SK-MEL-5 (cell line): ENCODE measurements at regions not wholly inside any gene's neighbourhood (a gene's known extent, or its start where the extent isn't known, plus 50 kb on each side); places are given as distances from the start of the nearest gene placed in this dataset.
"Not testable (repeated sequence)": the region's sequence is repeated elsewhere in the genome, so short reads cannot be mapped to it uniquely, and the experiment has no call there.

Experiments used
- DNase-seq: peaks from one replicate; pipeline ENCODE4 v3.0.0-alpha.2; 2016; ENCODE audit warnings: low read depth, low spot score
- in situ Hi-C: cut with HindIII; loops from 2 replicates; pipeline ENCODE4 v1.10.0; 2016; ENCODE audit warnings: low sequenced_read_pairs, high pct_unique_total_duplicates, low pct_unique_long_range_greater_than_20kb

DNA sequence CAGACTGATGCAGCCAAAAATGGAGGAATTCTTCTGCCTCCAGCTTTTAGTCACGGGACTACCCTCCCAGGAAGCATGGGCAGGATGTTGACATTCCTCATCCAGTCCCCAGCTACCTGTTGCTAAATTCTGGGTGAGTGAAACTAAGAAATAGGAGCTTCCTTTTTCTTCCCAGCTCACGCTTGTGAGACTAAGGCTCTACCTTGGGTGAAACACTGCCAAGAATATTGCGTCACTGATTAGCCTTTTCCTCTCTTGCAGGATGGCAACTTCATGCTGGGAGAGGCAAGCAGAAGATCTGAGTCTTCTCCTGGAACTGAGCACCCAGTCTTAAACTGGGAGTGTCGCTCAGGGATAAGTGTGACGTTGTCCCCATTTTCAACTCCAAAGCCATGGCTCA, 59.7 kb downstream of the RNU2-63P start:
- DNase-seq, in situ Hi-C loops: not testable (repeated sequence)

DNA sequence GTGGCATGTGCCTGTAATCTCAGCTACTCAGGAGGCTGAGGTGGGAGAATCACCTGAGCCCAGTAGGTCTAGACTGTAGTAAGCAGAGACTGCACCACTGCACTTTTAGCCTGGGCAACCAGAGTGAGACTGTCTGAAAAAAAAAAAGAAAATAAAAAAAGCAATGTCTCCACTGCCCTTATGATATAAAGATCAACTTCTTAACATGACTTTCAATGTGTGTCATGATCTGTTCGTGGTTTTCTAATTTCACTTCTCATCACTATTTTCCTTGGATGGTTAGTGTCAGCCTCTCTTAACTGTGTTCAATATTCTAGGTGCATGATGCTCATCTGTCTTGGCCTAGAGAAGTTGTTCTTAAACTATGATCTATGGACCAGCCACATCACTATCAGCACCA, 67.3 kb downstream of the RNU2-63P start:
- in situ Hi-C loops, DNase-seq: not testable (repeated sequence)

DNA sequence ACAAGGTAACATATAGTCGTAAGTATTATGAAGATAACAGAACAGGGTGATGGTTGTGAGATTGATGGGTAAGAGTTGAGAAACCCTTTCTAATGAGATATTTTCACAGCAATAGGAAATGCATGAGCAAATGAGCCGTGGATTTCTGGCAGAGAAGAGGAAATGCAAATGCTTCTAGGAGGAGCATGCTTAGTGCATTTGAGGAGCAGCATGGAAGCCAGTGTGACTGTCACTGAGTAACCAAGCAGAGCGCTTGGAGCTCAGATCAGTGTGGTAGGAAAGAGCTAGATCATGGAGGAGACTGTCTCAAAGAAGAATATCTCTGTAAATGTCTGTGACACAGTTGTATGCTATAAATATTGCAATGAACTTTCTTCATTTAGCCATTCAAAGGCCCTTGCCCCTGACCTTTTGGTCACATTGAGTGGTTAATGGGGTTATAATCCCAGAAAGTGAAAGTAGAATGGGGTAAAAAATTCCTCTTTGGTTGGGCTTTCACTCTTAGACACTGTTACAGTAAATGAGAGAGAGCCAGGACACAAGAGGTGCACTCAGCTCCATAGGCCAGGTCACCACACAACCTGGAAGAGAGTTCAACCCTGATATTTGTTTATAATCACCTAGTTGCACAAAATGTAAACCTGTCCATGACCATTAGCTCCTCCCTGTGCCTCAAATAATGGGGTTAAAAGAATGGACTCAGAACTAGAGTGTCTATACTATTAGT, 69.5 kb downstream of the RNU2-63P start:
- DNase-seq, in situ Hi-C loops: not testable (repeated sequence)

DNA sequence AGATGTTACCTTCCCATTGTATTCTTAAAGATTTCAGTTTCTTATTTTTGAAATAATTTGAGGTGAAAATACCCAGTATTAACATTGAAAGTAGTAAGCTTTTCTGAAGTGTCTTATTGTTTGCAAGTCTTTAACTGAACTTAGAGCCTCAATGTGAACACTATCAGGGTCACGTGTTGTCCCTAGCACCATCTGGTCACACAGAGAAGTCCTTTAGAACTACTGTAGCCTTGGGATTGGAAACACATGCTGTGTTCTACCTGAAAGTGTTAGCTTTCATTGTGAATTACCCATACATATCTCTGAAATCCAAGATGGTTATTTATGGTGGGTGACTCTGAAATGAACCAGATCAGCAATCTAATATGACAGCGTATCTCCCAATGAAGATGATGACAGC, 77.0 kb downstream of the RNU2-63P start:
- peak; percentile 9 for DNase-seq
- in situ Hi-C loops: not testable (repeated sequence)

DNA sequence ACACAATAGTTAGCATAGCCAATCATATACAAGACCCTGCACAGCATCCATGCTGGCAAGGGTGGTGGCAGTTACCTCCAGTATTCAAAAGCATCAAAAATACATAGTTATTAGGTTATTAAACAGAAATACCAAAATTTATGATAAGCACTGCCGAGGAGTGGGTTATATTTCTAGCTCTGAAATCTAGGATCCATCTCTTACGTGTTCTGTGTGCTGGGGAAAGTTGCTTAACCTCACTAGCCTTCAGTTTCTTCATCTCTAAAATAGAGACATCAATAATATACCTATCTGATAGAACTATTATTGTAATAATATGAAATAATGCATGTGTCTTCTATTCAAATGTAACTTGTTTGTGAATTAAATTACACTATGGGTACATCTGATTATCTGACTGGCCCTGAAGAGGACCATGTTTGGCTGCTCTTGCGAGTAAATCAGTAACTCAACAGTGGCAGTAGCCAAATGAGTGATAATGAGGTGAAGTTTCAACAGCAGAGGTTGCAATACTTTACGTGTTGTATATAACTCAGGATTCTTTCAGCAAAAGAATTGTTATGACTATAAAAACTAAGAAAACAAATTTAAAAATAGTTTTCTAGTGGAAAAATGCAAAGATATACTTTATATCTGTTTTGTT, 93.5 kb upstream of the RGPD2 start:
- in situ Hi-C loops, DNase-seq: not testable (repeated sequence)

DNA sequence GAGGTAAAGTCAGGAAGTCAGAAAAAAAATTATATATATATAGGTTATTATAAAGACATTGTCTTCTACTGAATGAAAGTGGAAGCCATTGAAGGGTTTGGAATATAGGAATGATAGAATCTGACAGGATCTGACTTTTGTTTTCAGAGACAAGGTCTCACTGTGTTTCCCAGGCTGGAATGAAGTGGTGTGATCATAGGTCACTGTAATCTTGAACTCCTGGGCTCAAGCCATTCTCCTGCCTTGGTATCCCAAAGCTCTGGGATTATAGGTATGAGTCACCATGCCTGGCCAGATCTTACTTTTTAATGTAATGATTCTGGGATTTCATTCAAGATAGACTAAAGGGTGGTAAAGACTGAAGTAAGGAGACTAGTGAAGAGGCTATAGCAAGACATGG, 91.6 kb upstream of the RGPD2 start:
- in situ Hi-C loops, DNase-seq: not testable (repeated sequence)

DNA sequence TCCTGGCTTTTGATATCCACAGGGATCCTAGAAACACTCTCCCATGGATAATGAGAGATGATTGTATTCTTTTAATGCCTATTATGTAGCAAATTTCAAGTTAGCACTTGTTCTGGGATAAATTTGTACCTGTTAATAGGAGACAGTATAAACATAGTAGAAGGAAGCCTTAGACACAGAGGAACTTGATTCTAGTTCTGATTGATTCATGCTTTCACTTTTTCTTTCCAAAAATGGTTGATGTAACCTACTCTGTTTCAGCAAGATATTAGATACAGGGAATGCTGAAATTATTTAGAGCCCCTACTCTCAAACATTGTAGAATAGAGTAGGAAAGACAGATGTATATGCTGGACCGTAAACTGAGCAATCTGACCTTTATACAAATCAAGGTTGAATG, 85.3 kb upstream of the RGPD2 start:
- DNase-seq, in situ Hi-C loops: not testable (repeated sequence)

DNA sequence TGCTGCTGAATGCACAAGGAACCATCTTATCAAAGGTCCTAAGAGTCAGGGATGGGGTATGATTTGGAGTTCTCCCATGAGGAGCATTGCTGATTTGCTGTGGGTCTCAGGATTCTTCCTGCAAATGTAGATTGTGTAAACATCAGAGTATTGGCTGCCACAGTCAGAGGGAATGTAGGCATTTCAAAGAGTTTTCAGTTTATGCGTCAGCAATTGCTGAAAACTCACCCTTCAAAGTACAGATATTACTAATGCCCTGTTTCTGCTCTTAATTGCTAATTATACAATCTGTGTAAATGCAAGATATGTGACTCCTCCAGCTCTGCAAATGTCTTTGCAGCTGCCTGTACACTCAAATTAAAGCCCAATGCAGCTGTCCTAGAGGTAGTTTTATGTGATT, 83.4 kb upstream of the RGPD2 start:
- DNase-seq, in situ Hi-C loops: not testable (repeated sequence)

DNA sequence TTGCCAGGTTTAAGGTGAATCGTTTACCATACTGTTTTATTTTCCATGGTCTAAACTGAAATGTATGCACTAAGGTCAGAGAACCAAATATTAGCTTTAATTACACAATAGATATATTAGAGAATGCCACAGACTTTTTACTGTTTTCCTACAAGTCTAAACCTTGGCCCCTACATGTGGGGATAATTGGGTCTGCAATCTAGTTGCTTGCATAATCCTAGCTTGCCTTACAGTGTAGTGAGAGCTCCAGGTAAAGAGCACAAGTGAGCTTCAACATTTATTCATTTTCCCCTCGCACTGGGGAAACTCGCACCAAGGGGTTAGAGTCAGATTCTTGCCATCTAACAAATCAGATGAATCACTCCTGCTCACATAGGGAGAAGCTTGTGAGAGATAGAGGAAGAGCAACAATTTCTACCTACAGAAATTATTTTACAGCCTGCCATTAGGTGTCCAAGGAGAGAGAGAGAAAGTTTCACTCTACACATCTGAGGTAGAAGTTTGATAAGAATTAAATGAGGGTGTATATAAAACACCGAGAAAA, 82.0 kb upstream of the RGPD2 start:
- in situ Hi-C loops, DNase-seq: not testable (repeated sequence)

DNA sequence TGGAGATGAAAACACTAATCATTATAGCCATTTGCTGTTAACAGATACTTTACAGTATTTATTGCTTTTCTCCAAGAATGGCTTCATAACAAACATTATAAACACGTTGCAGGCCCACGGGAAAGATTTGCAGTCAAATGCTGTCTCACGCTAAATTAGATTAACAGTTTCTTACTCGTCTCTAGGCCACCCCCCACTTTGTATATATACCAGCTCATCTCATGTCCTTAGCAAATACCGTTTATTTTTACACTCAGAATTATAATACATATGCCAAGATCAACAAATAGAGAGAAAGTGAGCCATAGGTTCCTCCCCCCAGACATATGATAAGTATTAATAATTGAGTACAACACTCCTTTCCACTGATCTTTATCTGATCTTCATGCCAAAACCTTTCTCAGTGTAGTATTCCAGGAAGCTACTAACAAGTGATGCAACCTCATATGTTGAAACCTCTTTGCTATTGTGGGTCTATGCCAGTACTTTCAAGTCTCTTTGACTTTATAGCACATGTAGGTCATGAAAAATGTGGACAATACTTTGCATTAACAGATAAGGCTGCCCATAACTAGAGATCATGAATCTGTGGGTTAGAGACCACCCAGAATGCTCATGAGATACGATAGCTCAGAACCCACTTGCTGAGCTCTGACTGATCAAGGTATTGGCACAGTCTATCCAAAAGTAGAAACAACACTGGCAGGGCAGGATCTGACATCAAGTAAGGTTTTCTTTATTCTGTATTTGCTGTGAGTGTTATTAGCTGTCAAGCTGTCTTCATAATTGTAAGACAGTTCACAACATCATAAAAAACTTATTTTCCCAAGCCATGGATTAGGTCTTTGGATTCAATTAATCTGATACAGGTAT, 77.9 kb upstream of the RGPD2 start:
- DNase-seq, in situ Hi-C loops: not testable (repeated sequence)

DNA sequence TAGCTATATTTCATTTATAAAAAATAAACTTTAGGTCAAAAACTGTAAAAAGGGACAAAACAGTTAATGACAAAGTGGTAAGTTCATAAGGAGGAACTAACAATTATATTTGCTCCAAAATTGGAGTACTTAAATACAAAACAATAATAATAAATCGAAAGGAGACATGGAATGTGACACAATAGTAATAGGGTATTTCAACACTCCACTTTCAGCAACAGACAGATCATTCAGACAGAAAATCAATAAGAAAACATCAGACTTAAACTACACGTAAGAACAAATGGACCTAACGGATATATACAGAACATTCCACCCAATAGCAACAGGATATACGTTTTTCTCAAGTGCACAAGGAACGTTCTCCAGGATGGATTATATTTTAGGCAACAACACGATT, 58.1 kb upstream of the RGPD2 start:
- DNase-seq, in situ Hi-C loops: not testable (repeated sequence)
